ENCODE measurements at regions not wholly inside any gene's neighbourhood (a gene's known extent, or its start where the extent isn't known, plus 50 kb on each side); places are given as distances from the start of the nearest gene placed in this dataset.

GRCh38 chr13:70362820-70363570 is 254.7 kb upstream of the KLHL1 start:
- no peak for TF ChIP-seq POLR2AphosphoS5 (IDR thresholded peaks at IDR 0.05)
- TF ChIP-seq CTCF (IDR thresholded peaks at IDR 0.05): no peak
- no peak for TF ChIP-seq EP300 (IDR thresholded peaks at IDR 0.05)

Measured in sigmoid colon (tissue), 4 donors.